Gastrocnemius medialis (tissue), 4 donors: ENCODE measurements at regions not wholly inside any gene's neighbourhood (a gene's known extent, or its start where the extent isn't known, plus 50 kb on each side); places are given as distances from the start of the nearest gene placed in this dataset.

Experiments
- ATAC-seq, 2 donors: fragments of 150-250 bp; one replicate each; pipeline ENCODE4 v1.9.1; 2016
- DNase-seq, 2 donors: peaks; one replicate each; pipeline ENCODE4 v3.0.0-alpha.2; 2019
- H3K27ac ChIP-seq, 4 donors: fragments of 200-600 bp; sonication (generic); 1 replicate in 1 of 4; 2 replicates in 3 of 4; pipeline ENCODE4 v1.5.1; 2016 to 2018; ENCODE audit warnings: mild to moderate bottlenecking in 2 of 4, moderate library complexity in 1 of 4
- H3K27me3 ChIP-seq, 3 donors: fragments of 200-600 bp; sonication (generic) in 2 of 3; 1 replicate in 1 of 3; 2 replicates in 2 of 3; pipeline versions ENCODE4 v1.5.1 to v1.6.0; 2016 to 2019; ENCODE audit warnings: mild to moderate bottlenecking in 1 of 3, moderate library complexity in 1 of 3
- H3K36me3 ChIP-seq, 2 donors: fragments of 200-600 bp; sonication (generic) in 1 of 2; one replicate each; pipeline ENCODE4 v1.5.1; 2017 to 2018
- H3K4me1 ChIP-seq, 2 donors: fragments of 200-600 bp; sonication (generic) in 1 of 2; one replicate each; pipeline ENCODE4 v1.5.1; 2016 to 2017; ENCODE audit warnings: mild to moderate bottlenecking in 2 of 2
- H3K4me3 ChIP-seq, 4 donors: fragments of 200-600 bp; sonication (generic) in 3 of 4; 1 replicate in 1 of 4; 2 replicates in 3 of 4; pipeline ENCODE4 v1.5.1; 2016 to 2019; ENCODE audit warnings: mild to moderate bottlenecking in 2 of 4
- H3K9me3 ChIP-seq, 3 donors: fragments of 200-600 bp; sonication (generic) in 2 of 3; 1 replicate in 1 of 3; 2 replicates in 2 of 3; pipeline ENCODE4 v1.5.1; 2016 to 2019
- CTCF ChIP-seq, 5 experiments: fragments of 450-650 bp in 3 of 5; fragments of 200-600 bp in 2 of 5; sonication (generic) in 2 of 5; IDR thresholded peaks in 4 of 5; conservative IDR thresholded peaks in 1 of 5; 1 replicate in 4 of 5; 2 replicates in 1 of 5; pipeline ENCODE4 v1.5.1; 2016 to 2019; ENCODE audit warnings: antibody characterized with exemption in 5 of 5, mild to moderate bottlenecking in 3 of 5, moderate library complexity in 3 of 5
- POLR2A ChIP-seq, 2 donors: fragments of 450-650 bp; IDR thresholded peaks; one replicate each; pipeline ENCODE4 v1.6.1; 2017; ENCODE audit warnings: antibody characterized with exemption in 2 of 2, mild to moderate bottlenecking in 2 of 2, moderate library complexity in 2 of 2
- in situ Hi-C, 4 donors: fragments of 200-750 bp; cut with MboI; loops; one replicate each; pipeline versions ENCODE4 v1.15.0 to v1.8.0; 2017; ENCODE audit warnings: low sequenced_read_pairs in 4 of 4
- intact Hi-C: fragments of 100-400 bp; cut with DNase I; formaldehyde crosslinking; loops from one replicate; pipeline ENCODE4 v1.15.1; 2023; ENCODE audit warnings: low total_unique reads

GRCh38 chr7:113664867-113665266 is 253.9 kb downstream of the PPP1R3A start:
- in situ Hi-C loops (no loop called here), intact Hi-C loops (no loop called here)
- H3K27me3 ChIP-seq = no peaks in the 10 kb centered on the region
- ATAC-seq = no peak
- H3K9me3 ChIP-seq = no peaks in the 10 kb centered on the region
- TF ChIP-seq CTCF (IDR thresholded peaks at IDR 0.05 in 4 of 5, conservative IDR thresholded peaks at IDR 0.05 in 1 of 5) (no peak), POLR2A (IDR thresholded peaks at IDR 0.05) (no peak)
- no peak overlapping the region for H3K4me3 ChIP-seq
- H3K4me1 ChIP-seq = no peaks in the 10 kb centered on the region
- DNase-seq = no peak
- H3K27ac ChIP-seq = no peak overlapping the region
- no peaks in the 10 kb centered on the region for H3K36me3 ChIP-seq

- DNase-seq (no peak), ATAC-seq (no peak)
- no peak overlapping the region for H3K27ac ChIP-seq
- no peak for TF ChIP-seq POLR2A (IDR thresholded peaks at IDR 0.05)
- TF ChIP-seq CTCF (IDR thresholded peaks at IDR 0.05 in 4 of 5, conservative IDR thresholded peaks at IDR 0.05 in 1 of 5) = no peak
- H3K9me3 ChIP-seq = no peaks in the 10 kb centered on the region
- intact Hi-C loops (no loop called here), in situ Hi-C loops (no loop called here)
- no peaks in the 10 kb centered on the region for H3K4me1 ChIP-seq
- H3K4me3 ChIP-seq = no peak overlapping the region
- H3K27me3 ChIP-seq = no peaks in the 10 kb centered on the region
- no peaks in the 10 kb centered on the region for H3K36me3 ChIP-seq
Measured at GRCh38 chr7:113659416-113659815, 259.4 kb downstream of the PPP1R3A start.

GRCh38 chr7:113657603-113658002 is 261.2 kb downstream of the PPP1R3A start:
- H3K27me3 ChIP-seq = no peaks in the 10 kb centered on the region
- no peak for TF ChIP-seq CTCF (IDR thresholded peaks at IDR 0.05 in 4 of 5, conservative IDR thresholded peaks at IDR 0.05 in 1 of 5)
- TF ChIP-seq POLR2A (IDR thresholded peaks at IDR 0.05) = no peak
- in situ Hi-C loops (no loop called here), intact Hi-C loops (no loop called here)
- no peak for ATAC-seq
- no peaks in the 10 kb centered on the region for H3K9me3 ChIP-seq
- DNase-seq = no peak
- H3K27ac ChIP-seq = no peak overlapping the region
- no peak overlapping the region for H3K4me3 ChIP-seq
- H3K4me1 ChIP-seq = no peaks in the 10 kb centered on the region
- no peaks in the 10 kb centered on the region for H3K36me3 ChIP-seq

GRCh38 chr7:113652501-113652900 is 266.3 kb downstream of the PPP1R3A start:
- H3K4me1 ChIP-seq = no peaks in the 10 kb centered on the region
- DNase-seq (no peak), ATAC-seq (no peak)
- no peak overlapping the region for H3K27ac ChIP-seq
- in situ Hi-C loops = no loop called here
- H3K36me3 ChIP-seq = no peaks in the 10 kb centered on the region
- no peaks in the 10 kb centered on the region for H3K9me3 ChIP-seq
- H3K27me3 ChIP-seq = no peaks in the 10 kb centered on the region
- no peak overlapping the region for H3K4me3 ChIP-seq
- intact Hi-C loops = no loop called here
- TF ChIP-seq POLR2A (IDR thresholded peaks at IDR 0.05) (no peak), CTCF (IDR thresholded peaks at IDR 0.05 in 4 of 5, conservative IDR thresholded peaks at IDR 0.05 in 1 of 5) (no peak)

- ATAC-seq = no peak
- no peak for DNase-seq
- Histone ChIP-seq H3K27ac (no peak overlapping the region), H3K9me3 (no peaks in the 10 kb centered on the region), H3K4me1 (no peaks in the 10 kb centered on the region), H3K36me3 (no peaks in the 10 kb centered on the region), H3K27me3 (no peaks in the 10 kb centered on the region), H3K4me3 (no peak overlapping the region)
- in situ Hi-C loops (no loop called here), intact Hi-C loops (no loop called here)
- no peak for TF ChIP-seq CTCF (IDR thresholded peaks at IDR 0.05 in 4 of 5, conservative IDR thresholded peaks at IDR 0.05 in 1 of 5)
- TF ChIP-seq POLR2A (IDR thresholded peaks at IDR 0.05) = no peak
Measured at GRCh38 chr7:113649556-113649955, 269.3 kb downstream of the PPP1R3A start.
